Right lobe of liver (tissue), 4 donors: ENCODE measurements at regions not wholly inside any gene's neighbourhood (a gene's known extent, or its start where the extent isn't known, plus 50 kb on each side); places are given as distances from the start of the nearest gene placed in this dataset.

Experiments used
- CTCF ChIP-seq, 4 donors: fragments of 200-600 bp in 3 of 4; fragments of 450-650 bp in 1 of 4; IDR thresholded peaks; one replicate each; pipeline versions ENCODE4 v1.5.1 to v1.8.0; 2016 to 2022; ENCODE audit warnings: antibody characterized with exemption in 4 of 4, mild to moderate bottlenecking in 2 of 4
- POLR2A ChIP-seq: fragments of 450-650 bp; IDR thresholded peaks from one replicate; pipeline ENCODE4 v1.6.1; 2017; ENCODE audit warnings: antibody characterized with exemption, mild to moderate bottlenecking
- donor health status: DM: no; HTN: no; CAD: no.
- donor health status: DM: no; HTN: no; CAD: no.
- donor health status: DM: no; HTN: yes; CAD: no.

- TF ChIP-seq POLR2A (no peak), CTCF (IDR thresholded peaks at IDR 0.05) (no peak)
These were observed 318.3 kb upstream of the SORL1-AS1 start for GRCh38 chr11:121770939-121771595.
